ENCODE measurements at regions not wholly inside any gene's neighbourhood (a gene's known extent, or its start where the extent isn't known, plus 50 kb on each side); places are given as distances from the start of the nearest gene placed in this dataset.

- TF ChIP-seq CTCF (IDR thresholded peaks at IDR 0.05; ENCODE audit: insufficient read depth, low read depth, low read length) = no peak
- no peak for DNase-seq (ENCODE audit: low read depth)
- no peak overlapping the region for H3K4me3 ChIP-seq (ENCODE audit: low read depth, low read length)
These were observed 150.6 kb upstream of the FRMD4B start for GRCh38 chr3:69536306-69537020.

GRCh38 chr3:69535613-69536012, 149.7 kb upstream of the FRMD4B start:
- no peak for TF ChIP-seq CTCF (IDR thresholded peaks at IDR 0.05; ENCODE audit: insufficient read depth, low read depth, low read length)

GRCh38 chr3:69532547-69533224, 146.8 kb upstream of the FRMD4B start:
- H3K4me3 ChIP-seq (ENCODE audit: low read depth, low read length) = no peak overlapping the region
- DNase-seq (ENCODE audit: low read depth) = no peak
- no peak for TF ChIP-seq CTCF (IDR thresholded peaks at IDR 0.05; ENCODE audit: insufficient read depth, low read depth, low read length)

More at GRCh38 chr3:69535613-69536012, 149.7 kb upstream of the FRMD4B start:
- H3K4me3 ChIP-seq (ENCODE audit: low read depth, low read length) = no peak overlapping the region
- no peak for DNase-seq (ENCODE audit: low read depth)

- TF ChIP-seq CTCF (IDR thresholded peaks at IDR 0.05; ENCODE audit: insufficient read depth, low read depth, low read length) = no peak
- no peak for DNase-seq (ENCODE audit: low read depth)
- no peak overlapping the region for H3K4me3 ChIP-seq (ENCODE audit: low read depth, low read length)
These were observed 146.0 kb upstream of the FRMD4B start for GRCh38 chr3:69531576-69532546.

- no peak for DNase-seq (ENCODE audit: low read depth)
- no peak for TF ChIP-seq CTCF (IDR thresholded peaks at IDR 0.05; ENCODE audit: insufficient read depth, low read depth, low read length)
- no peak overlapping the region for H3K4me3 ChIP-seq (ENCODE audit: low read depth, low read length)
These were observed 144.7 kb upstream of the FRMD4B start for GRCh38 chr3:69530554-69530953.

GRCh38 chr3:69527498-69527897, 141.6 kb upstream of the FRMD4B start:
- DNase-seq (ENCODE audit: low read depth) = no peak
- TF ChIP-seq CTCF (IDR thresholded peaks at IDR 0.05; ENCODE audit: insufficient read depth, low read depth, low read length) = no peak
- no peak overlapping the region for H3K4me3 ChIP-seq (ENCODE audit: low read depth, low read length)
